Hypothalamus (tissue), 51 donors: ENCODE measurements at regions not wholly inside any gene's neighbourhood (a gene's known extent, or its start where the extent isn't known, plus 50 kb on each side); places are given as distances from the start of the nearest gene placed in this dataset.

Experiments
- DNase-seq, 51 donors: peaks; one replicate each; lab custom pipeline; 2025; lab: John Stamatoyannopoulos, UW

GRCh38 chr1:10848109-10848684 lies 51.8 kb upstream of the CASZ1 start:
- no peak for DNase-seq

- no peak for DNase-seq
Measured at GRCh38 chr1:10850026-10850425, 53.6 kb upstream of the CASZ1 start.

GRCh38 chr1:10851024-10852013 lies 54.9 kb upstream of the CASZ1 start:
- DNase-seq = no peak

- no peak for DNase-seq
Measured at GRCh38 chr1:10852018-10852417, 55.6 kb upstream of the CASZ1 start.

GRCh38 chr1:10852486-10852885 lies 56.0 kb upstream of the CASZ1 start:
- no peak for DNase-seq

- DNase-seq = no peak
Measured at GRCh38 chr1:10852998-10853520, 56.6 kb upstream of the CASZ1 start.

GRCh38 chr1:10853701-10854100 lies 57.3 kb upstream of the CASZ1 start:
- DNase-seq = no peak

- no peak for DNase-seq
Measured at GRCh38 chr1:10854856-10855459, 58.5 kb upstream of the CASZ1 start.

- no peak for DNase-seq
Measured at GRCh38 chr1:10856176-10856683, 59.8 kb upstream of the CASZ1 start.

- DNase-seq = no peak
Measured at GRCh38 chr1:10856863-10857598, 60.6 kb upstream of the CASZ1 start.

- DNase-seq = no peak
Measured at GRCh38 chr1:10857687-10858086, 61.2 kb upstream of the CASZ1 start.

- no peak for DNase-seq
Measured at GRCh38 chr1:10860218-10860617, 63.8 kb upstream of the CASZ1 start.

GRCh38 chr1:10860682-10861081 lies 64.2 kb upstream of the CASZ1 start:
- no peak for DNase-seq

GRCh38 chr1:10861822-10862221 lies 65.4 kb upstream of the CASZ1 start:
- no peak for DNase-seq

GRCh38 chr1:10862743-10863335 lies 66.4 kb upstream of the CASZ1 start:
- no peak for DNase-seq

GRCh38 chr1:10863886-10864285 lies 67.4 kb upstream of the CASZ1 start:
- DNase-seq = no peak

- DNase-seq = no peak
Measured at GRCh38 chr1:10864776-10865175, 68.3 kb upstream of the CASZ1 start.

- no peak for DNase-seq
Measured at GRCh38 chr1:10865518-10866320, 69.3 kb upstream of the CASZ1 start.
